Nephron progenitor cell (in vitro differentiated cells): ENCODE measurements at regions not wholly inside any gene's neighbourhood (a gene's known extent, or its start where the extent isn't known, plus 50 kb on each side); places are given as distances from the start of the nearest gene placed in this dataset.

Experiments
- DNase-seq: peaks from one replicate; pipeline ENCODE4 v3.0.0; 2021
- H3K27ac Mint-ChIP-seq: 2 replicates; pipeline ENCODE4 v1.8.0; 2021; ENCODE audit warnings: mild to moderate bottlenecking, moderate library complexity, mixed read lengths
- H3K27me3 Mint-ChIP-seq: 2 replicates; pipeline ENCODE4 v1.8.0; 2021; ENCODE audit warnings: mild to moderate bottlenecking, low read depth, mixed read lengths; ENCODE audit not compliant: poor library complexity
- H3K36me3 Mint-ChIP-seq: 2 replicates; pipeline ENCODE4 v1.8.0; 2021; ENCODE audit warnings: low read depth, mixed read lengths
- H3K4me1 Mint-ChIP-seq: 2 replicates; pipeline ENCODE4 v1.8.0; 2021; ENCODE audit warnings: mixed read lengths
- H3K4me3 Mint-ChIP-seq: 2 replicates; pipeline ENCODE4 v1.8.0; 2021; ENCODE audit warnings: mild to moderate bottlenecking, moderate library complexity, mixed read lengths
- H3K9me3 Mint-ChIP-seq: 2 replicates; pipeline ENCODE4 v1.8.0; 2021; ENCODE audit warnings: mild to moderate bottlenecking, moderate library complexity, mixed read lengths
- TF ChIP-seq, protein P1 (sequence below): fragments of 200-600 bp; sonication (generic); IDR thresholded peaks from 2 replicates; pipeline ENCODE4 v1.5.0; 2021; ENCODE audit warnings: antibody characterized with exemption

DNA sequence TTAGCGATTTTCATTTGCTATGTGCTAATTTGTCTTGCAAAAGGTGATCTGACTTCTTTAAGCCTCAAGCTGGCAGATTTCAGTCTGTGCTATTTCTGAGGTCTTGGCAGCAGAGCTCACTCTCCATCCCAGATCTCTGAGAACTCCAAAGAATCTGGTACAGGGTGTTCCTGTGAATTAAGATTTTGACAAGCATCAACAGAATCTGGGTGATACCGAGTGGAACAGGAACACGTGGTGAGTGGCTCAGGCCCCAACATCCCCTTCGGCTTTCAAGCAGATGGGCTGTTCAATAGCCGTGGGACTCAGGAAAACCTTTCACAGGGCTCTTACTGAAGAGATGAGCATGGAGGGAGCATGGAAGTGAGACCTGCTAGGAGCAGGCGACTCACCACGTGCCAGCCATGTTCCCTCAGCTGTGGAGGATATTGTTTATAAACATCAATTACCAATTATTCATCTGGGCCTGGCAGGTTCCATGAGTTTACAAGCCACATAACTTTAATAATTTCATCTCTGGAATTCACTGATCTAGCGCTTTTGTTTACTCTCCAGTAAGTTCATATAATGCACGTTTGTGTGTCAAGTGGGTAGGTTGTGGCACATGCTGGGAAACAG, 103.4 kb upstream of the SELENOK start:
- Mint-ChIP-seq H3K36me3 (no peaks in the 10 kb centered on the region), H3K4me3 (no peak overlapping the region), H3K27me3 (peaks cover 4% of the 10 kb centered on the region), H3K9me3 (no peaks in the 10 kb centered on the region), H3K4me1 (peaks cover 44% of the 10 kb centered on the region), H3K27ac (no peak overlapping the region)
- DNase-seq = no peak
- TF ChIP-seq, protein P1, sequence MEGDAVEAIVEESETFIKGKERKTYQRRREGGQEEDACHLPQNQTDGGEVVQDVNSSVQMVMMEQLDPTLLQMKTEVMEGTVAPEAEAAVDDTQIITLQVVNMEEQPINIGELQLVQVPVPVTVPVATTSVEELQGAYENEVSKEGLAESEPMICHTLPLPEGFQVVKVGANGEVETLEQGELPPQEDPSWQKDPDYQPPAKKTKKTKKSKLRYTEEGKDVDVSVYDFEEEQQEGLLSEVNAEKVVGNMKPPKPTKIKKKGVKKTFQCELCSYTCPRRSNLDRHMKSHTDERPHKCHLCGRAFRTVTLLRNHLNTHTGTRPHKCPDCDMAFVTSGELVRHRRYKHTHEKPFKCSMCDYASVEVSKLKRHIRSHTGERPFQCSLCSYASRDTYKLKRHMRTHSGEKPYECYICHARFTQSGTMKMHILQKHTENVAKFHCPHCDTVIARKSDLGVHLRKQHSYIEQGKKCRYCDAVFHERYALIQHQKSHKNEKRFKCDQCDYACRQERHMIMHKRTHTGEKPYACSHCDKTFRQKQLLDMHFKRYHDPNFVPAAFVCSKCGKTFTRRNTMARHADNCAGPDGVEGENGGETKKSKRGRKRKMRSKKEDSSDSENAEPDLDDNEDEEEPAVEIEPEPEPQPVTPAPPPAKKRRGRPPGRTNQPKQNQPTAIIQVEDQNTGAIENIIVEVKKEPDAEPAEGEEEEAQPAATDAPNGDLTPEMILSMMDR = no peak

- TF ChIP-seq, protein P1 = no peak
- H3K27ac Mint-ChIP-seq = no peak overlapping the region
- H3K9me3 Mint-ChIP-seq = no peaks in the 10 kb centered on the region
- H3K36me3 Mint-ChIP-seq = no peaks in the 10 kb centered on the region
- H3K4me1 Mint-ChIP-seq = peaks cover 20% of the 10 kb centered on the region
- no peak overlapping the region for H3K4me3 Mint-ChIP-seq
- peaks cover 3% of the 10 kb centered on the region for H3K27me3 Mint-ChIP-seq
- DNase-seq = no peak
These were observed 99.6 kb upstream of the SELENOK start for GRCh38 chr3:53991240-53991639.

GRCh38 chr3:53989946-53990345, 98.3 kb upstream of the SELENOK start:
- H3K9me3 Mint-ChIP-seq = no peaks in the 10 kb centered on the region
- H3K27ac Mint-ChIP-seq = no peak overlapping the region
- H3K4me3 Mint-ChIP-seq = no peak overlapping the region
- peaks cover 15% of the 10 kb centered on the region for H3K4me1 Mint-ChIP-seq
- TF ChIP-seq, protein P1 = no peak
- H3K36me3 Mint-ChIP-seq = no peaks in the 10 kb centered on the region
- DNase-seq = no peak
- peaks cover 3% of the 10 kb centered on the region for H3K27me3 Mint-ChIP-seq

DNA sequence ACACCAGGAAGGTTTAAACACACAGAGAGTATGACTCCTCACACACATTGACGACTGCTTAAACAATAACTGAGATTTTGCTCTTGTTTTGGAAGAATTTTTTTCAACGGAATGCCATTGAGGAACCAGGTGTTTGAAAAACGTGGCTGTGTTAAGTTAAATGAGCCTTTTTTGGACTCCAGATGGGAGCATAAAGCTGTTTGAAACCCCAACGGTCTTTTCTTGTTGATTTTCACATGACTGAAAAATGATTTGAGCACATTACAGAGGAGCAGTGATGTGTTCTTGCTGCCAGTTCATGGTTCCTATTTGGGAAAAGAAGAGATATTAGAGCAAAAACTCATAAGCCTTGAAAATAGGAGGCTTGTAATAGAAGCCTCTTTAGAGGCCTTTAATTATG, 97.8 kb upstream of the SELENOK start:
- H3K9me3 Mint-ChIP-seq = peaks cover 2% of the 10 kb centered on the region
- H3K4me1 Mint-ChIP-seq = peaks cover 15% of the 10 kb centered on the region
- no peak overlapping the region for H3K27ac Mint-ChIP-seq
- H3K36me3 Mint-ChIP-seq = no peaks in the 10 kb centered on the region
- peaks cover 4% of the 10 kb centered on the region for H3K27me3 Mint-ChIP-seq
- no peak for DNase-seq
- H3K4me3 Mint-ChIP-seq = no peak overlapping the region
- TF ChIP-seq, protein P1 = no peak

- H3K9me3 Mint-ChIP-seq = peaks cover 26% of the 10 kb centered on the region
- H3K4me1 Mint-ChIP-seq = peaks cover 42% of the 10 kb centered on the region
- H3K27me3 Mint-ChIP-seq = peaks cover 7% of the 10 kb centered on the region
- no peak overlapping the region for H3K27ac Mint-ChIP-seq
- TF ChIP-seq, protein P1 = no peak
- no peak for DNase-seq
- no peak overlapping the region for H3K4me3 Mint-ChIP-seq
- no peaks in the 10 kb centered on the region for H3K36me3 Mint-ChIP-seq
These were observed 86.7 kb upstream of the SELENOK start for GRCh38 chr3:53978386-53978785.

GRCh38 chr3:53975382-53975781, 83.7 kb upstream of the SELENOK start:
- no peak for DNase-seq
- H3K9me3 Mint-ChIP-seq = peaks cover 32% of the 10 kb centered on the region
- H3K36me3 Mint-ChIP-seq = no peaks in the 10 kb centered on the region
- H3K27me3 Mint-ChIP-seq = peaks cover 4% of the 10 kb centered on the region
- H3K4me3 Mint-ChIP-seq = no peak overlapping the region
- no peak overlapping the region for H3K27ac Mint-ChIP-seq
- TF ChIP-seq, protein P1 = no peak
- H3K4me1 Mint-ChIP-seq = peaks cover 42% of the 10 kb centered on the region
